Lower leg skin (tissue), 3 donors: ENCODE measurements at regions not wholly inside any gene's neighbourhood (a gene's known extent, or its start where the extent isn't known, plus 50 kb on each side); places are given as distances from the start of the nearest gene placed in this dataset.

ENCODE experiments used
- POLR2A ChIP-seq, 2 donors: fragments of 450-650 bp; IDR thresholded peaks; one replicate each; pipeline ENCODE4 v1.6.1; 2016 to 2017; ENCODE audit warnings: antibody characterized with exemption in 2 of 2, mild to moderate bottlenecking in 1 of 2, moderate library complexity in 1 of 2
- TF ChIP-seq, protein P1 (sequence below), 3 donors: fragments of 450-650 bp; IDR thresholded peaks; one replicate each; pipeline ENCODE4 v1.5.1; 2016; ENCODE audit warnings: antibody characterized with exemption in 3 of 3, mild to moderate bottlenecking in 3 of 3, moderate library complexity in 2 of 3

DNA sequence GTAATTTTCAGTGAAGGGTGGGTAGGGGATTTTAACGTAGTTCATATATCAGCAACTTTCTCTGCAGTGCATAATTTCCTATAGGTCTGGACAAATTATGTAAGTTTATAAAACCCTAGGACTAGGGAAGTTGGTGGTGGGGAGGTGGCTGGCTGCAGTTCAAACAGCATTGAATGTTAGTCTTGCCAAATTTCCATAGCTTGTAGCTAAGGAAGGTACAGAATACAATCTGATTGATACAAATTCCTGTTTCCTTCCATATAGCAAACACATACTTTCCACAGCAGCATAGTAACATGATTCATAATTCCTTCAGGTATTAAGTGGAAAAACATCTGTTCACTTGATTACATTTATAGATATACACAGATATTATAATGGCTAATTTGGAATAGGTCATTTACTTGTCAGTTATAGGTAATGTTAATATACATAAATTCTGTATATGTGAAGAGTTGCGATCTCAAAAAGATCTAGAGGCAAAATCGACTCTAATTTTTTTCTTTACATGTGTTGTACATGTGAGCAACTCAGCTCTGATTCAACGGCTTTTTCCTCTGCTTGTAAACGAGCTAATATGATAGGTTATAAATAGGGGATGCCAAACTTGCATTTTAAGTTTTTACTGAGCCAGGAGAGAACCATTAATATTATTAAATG is 233.4 kb upstream of the CSNK1A1L start:
- no peak for TF ChIP-seq POLR2A (IDR thresholded peaks at IDR 0.05)
- TF ChIP-seq, protein P1, sequence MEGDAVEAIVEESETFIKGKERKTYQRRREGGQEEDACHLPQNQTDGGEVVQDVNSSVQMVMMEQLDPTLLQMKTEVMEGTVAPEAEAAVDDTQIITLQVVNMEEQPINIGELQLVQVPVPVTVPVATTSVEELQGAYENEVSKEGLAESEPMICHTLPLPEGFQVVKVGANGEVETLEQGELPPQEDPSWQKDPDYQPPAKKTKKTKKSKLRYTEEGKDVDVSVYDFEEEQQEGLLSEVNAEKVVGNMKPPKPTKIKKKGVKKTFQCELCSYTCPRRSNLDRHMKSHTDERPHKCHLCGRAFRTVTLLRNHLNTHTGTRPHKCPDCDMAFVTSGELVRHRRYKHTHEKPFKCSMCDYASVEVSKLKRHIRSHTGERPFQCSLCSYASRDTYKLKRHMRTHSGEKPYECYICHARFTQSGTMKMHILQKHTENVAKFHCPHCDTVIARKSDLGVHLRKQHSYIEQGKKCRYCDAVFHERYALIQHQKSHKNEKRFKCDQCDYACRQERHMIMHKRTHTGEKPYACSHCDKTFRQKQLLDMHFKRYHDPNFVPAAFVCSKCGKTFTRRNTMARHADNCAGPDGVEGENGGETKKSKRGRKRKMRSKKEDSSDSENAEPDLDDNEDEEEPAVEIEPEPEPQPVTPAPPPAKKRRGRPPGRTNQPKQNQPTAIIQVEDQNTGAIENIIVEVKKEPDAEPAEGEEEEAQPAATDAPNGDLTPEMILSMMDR (IDR thresholded peaks at IDR 0.05) = no peak
